Neutrophil (primary cell): ENCODE measurements at regions not wholly inside any gene's neighbourhood (a gene's known extent, or its start where the extent isn't known, plus 50 kb on each side); places are given as distances from the start of the nearest gene placed in this dataset.

Experiments used
- H3K27ac ChIP-seq: fragments of 200-600 bp; sonication (generic); 2 replicates; pipeline ENCODE4 v1.5.1; 2016; ENCODE audit warnings: mild to moderate bottlenecking, moderate library complexity
- H3K27me3 ChIP-seq: fragments of 200-600 bp; sonication (generic); 2 replicates; pipeline ENCODE4 v1.6.0; 2016; ENCODE audit warnings: mild to moderate bottlenecking
- H3K36me3 ChIP-seq: fragments of 200-600 bp; sonication (generic); 2 replicates; pipeline ENCODE4 v1.5.1; 2017
- H3K4me1 ChIP-seq, 2 experiments: fragments of 200-600 bp in 1 of 2; sonication (generic) in 1 of 2; 1 replicate in 1 of 2; 2 replicates in 1 of 2; pipeline versions ENCODE4 v1.5.1 to v1.6.1; 2013 to 2016; ENCODE audit warnings: low read depth in 1 of 2, low read length in 1 of 2, mild to moderate bottlenecking in 1 of 2, moderate library complexity in 1 of 2; ENCODE audit not compliant: control insufficient read depth in 1 of 2, insufficient read depth in 1 of 2
- H3K4me3 ChIP-seq, 2 experiments: fragments of 200-600 bp in 1 of 2; sonication (generic) in 1 of 2; 1 replicate in 1 of 2; 2 replicates in 1 of 2; pipeline ENCODE4 v1.5.1; 2013 to 2016; ENCODE audit warnings: low read depth in 1 of 2, low read length in 1 of 2, mild to moderate bottlenecking in 1 of 2, moderate library complexity in 1 of 2
- H3K9me3 ChIP-seq: fragments of 200-600 bp; sonication (generic); 2 replicates; pipeline ENCODE4 v1.5.1; 2016
- TF ChIP-seq, protein P1 (sequence below): fragments of 200-600 bp; sonication (generic); IDR thresholded peaks from 2 replicates; pipeline ENCODE4 v1.5.1; 2016; ENCODE audit warnings: antibody characterized with exemption

DNA sequence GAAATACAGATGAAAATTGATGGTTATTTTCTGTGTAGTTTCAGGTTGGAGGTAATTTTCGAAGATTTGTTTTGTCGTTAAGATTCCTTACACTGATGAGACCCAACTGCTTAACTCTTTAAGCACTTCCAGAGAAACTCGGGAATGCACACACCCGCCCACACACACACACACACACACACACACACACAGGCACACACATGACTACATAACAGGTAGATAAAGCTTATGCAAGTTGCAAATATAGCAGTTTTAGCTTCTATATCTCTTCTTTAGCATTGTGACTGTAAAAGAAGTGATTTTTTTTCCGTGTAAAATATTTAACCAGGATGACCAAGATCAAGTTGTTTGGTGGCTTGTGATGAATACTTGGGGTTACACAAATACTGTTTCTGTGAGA is 294.9 kb upstream of the NR2F2 start:
- Histone ChIP-seq H3K9me3 (no peaks in the 10 kb centered on the region), H3K4me1 (no peaks in the 10 kb centered on the region), H3K27ac (no peak overlapping the region), H3K27me3 (peaks cover 68% of the 10 kb centered on the region), H3K4me3 (no peak overlapping the region), H3K36me3 (no peaks in the 10 kb centered on the region)
- TF ChIP-seq, protein P1, sequence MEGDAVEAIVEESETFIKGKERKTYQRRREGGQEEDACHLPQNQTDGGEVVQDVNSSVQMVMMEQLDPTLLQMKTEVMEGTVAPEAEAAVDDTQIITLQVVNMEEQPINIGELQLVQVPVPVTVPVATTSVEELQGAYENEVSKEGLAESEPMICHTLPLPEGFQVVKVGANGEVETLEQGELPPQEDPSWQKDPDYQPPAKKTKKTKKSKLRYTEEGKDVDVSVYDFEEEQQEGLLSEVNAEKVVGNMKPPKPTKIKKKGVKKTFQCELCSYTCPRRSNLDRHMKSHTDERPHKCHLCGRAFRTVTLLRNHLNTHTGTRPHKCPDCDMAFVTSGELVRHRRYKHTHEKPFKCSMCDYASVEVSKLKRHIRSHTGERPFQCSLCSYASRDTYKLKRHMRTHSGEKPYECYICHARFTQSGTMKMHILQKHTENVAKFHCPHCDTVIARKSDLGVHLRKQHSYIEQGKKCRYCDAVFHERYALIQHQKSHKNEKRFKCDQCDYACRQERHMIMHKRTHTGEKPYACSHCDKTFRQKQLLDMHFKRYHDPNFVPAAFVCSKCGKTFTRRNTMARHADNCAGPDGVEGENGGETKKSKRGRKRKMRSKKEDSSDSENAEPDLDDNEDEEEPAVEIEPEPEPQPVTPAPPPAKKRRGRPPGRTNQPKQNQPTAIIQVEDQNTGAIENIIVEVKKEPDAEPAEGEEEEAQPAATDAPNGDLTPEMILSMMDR: no peak

DNA sequence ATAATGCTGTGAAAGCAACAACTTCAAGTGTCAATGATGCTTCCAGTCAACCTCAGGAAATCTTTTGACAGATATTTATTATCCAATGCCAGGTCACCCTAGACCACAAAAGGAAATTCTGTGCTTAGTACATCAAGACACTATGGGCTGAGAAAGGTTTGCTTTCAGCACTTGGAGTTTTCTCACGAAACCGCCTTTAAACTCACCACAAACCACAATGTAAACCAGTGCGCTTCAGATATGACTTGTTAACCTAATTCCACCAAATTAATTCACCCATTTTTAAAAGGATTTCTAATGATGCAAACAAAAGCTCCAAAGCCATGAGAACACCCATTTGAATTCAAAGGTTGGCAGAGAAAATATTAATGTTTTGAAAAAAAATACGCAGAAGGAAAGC is 292.9 kb upstream of the NR2F2 start:
- Histone ChIP-seq H3K4me1 (peaks cover 0 to 5% of the 10 kb centered on the region in 2 experiments), H3K4me3 (no peak overlapping the region), H3K27me3 (peaks cover 68% of the 10 kb centered on the region), H3K36me3 (no peaks in the 10 kb centered on the region), H3K27ac (no peak overlapping the region), H3K9me3 (no peaks in the 10 kb centered on the region)
- TF ChIP-seq, protein P1: no peak

DNA sequence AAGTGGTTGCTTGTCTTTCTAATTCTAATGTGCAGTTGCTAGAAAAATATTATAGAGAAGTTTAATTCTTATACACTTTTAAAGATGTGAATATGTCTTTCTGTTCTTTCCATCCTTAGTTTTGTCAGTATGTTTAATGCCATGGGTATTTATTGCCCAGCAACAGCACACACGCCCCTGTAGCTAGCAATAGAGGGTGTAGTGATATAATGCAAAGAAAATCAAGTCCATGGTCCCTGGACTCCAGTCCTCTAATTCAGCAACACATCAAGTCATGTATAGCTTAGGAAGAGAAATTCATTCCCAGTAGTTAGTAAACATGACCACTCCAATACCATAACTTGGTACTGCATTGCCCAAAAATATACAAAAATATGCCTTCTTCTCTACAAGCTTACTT is 292.4 kb upstream of the NR2F2 start:
- no peak overlapping the region for H3K27ac ChIP-seq
- TF ChIP-seq, protein P1: no peak
- no peaks in the 10 kb centered on the region for H3K36me3 ChIP-seq
- peaks cover 0 to 10% of the 10 kb centered on the region in 2 experiments for H3K4me1 ChIP-seq
- peaks cover 65% of the 10 kb centered on the region for H3K27me3 ChIP-seq
- H3K9me3 ChIP-seq: no peaks in the 10 kb centered on the region
- no peak overlapping the region for H3K4me3 ChIP-seq

DNA sequence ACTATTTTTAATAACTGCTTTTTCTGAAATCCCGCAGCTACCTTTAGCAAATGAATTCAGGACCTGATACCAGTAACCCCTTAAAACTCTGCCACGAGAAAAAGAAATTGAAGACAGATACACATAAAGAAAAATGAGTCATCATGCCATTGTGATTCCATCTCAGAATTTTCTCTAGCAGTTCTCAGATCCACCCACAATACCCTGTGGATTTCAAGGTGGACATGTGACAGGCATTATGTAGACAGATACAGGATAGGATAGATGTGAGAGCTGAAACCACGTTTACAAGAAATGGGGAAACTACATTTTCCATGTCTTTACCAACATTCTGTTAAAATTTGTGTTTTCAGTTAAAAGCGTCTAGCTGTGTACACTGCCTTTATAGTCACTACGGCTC is 291.9 kb upstream of the NR2F2 start:
- Histone ChIP-seq H3K27ac (no peak overlapping the region), H3K9me3 (no peaks in the 10 kb centered on the region), H3K36me3 (no peaks in the 10 kb centered on the region), H3K4me3 (no peak overlapping the region), H3K4me1 (peaks cover 0 to 13% of the 10 kb centered on the region in 2 experiments), H3K27me3 (peaks cover 60% of the 10 kb centered on the region)
- TF ChIP-seq, protein P1: no peak

DNA sequence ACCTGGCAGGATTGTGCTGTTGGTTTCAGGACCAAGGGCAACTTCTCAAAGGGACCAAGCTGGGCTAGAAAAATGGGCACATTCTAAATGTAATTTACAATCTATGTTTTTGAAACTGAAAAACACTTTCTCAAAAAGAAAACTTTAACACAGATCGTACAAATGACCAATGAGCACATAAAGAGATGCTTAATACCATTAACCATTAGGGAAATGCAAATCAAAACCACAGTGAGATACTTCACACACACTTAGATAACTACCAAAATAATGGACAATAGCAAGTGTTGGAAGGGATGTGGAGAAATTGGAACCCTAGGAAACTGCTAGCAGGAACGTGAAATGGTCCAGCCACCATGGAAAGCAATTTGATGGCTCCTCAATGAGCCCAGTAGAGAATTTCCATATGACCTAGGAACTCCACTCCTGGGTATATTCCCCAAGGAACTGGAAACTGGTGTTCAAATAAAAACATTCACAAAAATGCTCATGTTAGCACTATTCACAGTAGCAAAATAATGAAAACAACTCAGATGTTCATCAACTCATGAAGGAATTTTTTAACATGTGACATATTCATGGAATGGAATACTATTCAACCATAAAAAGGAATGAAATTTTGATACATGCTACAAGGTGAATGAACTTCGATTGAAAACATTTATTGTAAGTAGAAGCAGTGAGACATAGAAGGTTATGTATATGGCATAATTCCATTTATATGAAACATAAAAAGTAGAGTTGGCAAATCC is 288.3 kb upstream of the NR2F2 start:
- Histone ChIP-seq H3K4me1 (peaks cover 0 to 15% of the 10 kb centered on the region in 2 experiments), H3K27me3 (peaks cover 30% of the 10 kb centered on the region), H3K36me3 (no peaks in the 10 kb centered on the region), H3K27ac (no peak overlapping the region), H3K9me3 (no peaks in the 10 kb centered on the region), H3K4me3 (no peak overlapping the region)
- TF ChIP-seq, protein P1: no peak
